GM23248 (cell line): ENCODE measurements at regions not wholly inside any gene's neighbourhood (a gene's known extent, or its start where the extent isn't known, plus 50 kb on each side); places are given as distances from the start of the nearest gene placed in this dataset.

ENCODE experiments used
- EZH2 ChIP-seq: fragments of 200-600 bp; sonication (generic); IDR thresholded peaks from 2 replicates; pipeline ENCODE4 v1.6.1; 2018; ENCODE audit warnings: antibody characterized with exemption, mild to moderate bottlenecking; ENCODE audit not compliant: insufficient read depth, poor library complexity, severe bottlenecking
- EZH2phosphoT487 ChIP-seq: fragments of 200-600 bp; sonication (generic); IDR thresholded peaks from 2 replicates; pipeline ENCODE4 v1.6.1; 2018; ENCODE audit warnings: antibody characterized with exemption, moderate library complexity, mild to moderate bottlenecking, low read depth; ENCODE audit not compliant: insufficient read depth

- TF ChIP-seq EZH2 (no peak), EZH2phosphoT487 (no peak)
Observed at GRCh38 chr7:52925332-52925731, 110.1 kb upstream of the POM121L12 start.
